ENCODE measurements at regions not wholly inside any gene's neighbourhood (a gene's known extent, or its start where the extent isn't known, plus 50 kb on each side); places are given as distances from the start of the nearest gene placed in this dataset.

DNA sequence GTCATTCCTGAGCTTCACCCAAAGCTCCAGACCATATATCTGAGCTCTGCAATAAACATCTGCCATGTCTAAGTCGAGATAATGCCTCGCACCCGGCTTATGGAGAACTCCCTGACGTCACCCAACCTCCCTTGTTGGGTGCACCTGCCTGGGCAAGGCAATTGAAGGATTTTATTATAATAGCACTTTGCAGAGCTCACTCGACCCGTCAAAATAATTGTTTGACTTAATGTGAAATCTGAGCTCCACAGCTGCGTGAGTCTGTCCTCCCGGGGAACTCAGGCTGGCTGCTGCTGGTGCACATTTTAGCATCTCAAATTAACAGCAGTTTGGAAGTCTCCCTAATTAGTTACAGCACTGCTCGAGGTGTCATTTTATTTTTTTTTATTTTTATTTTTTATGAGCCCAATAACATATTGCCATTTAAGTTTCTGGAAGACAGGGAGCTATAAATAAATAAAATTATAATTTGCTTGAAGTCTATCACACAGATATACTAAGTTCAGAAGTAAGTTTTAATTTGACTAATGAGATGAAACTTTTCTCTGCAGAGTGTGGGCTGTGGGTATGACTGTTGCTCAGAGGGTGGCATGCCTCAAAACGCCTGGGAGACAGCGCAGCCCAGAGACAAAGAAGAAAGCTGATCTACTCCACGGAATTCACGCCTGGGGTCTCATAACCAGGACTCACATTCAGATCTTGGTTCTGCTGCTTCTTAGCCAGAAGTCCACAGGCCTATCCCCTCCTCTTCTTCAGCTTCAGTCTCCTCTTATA is 401.4 kb upstream of the C16orf82 start:
- TF ChIP-seq, protein P1, sequence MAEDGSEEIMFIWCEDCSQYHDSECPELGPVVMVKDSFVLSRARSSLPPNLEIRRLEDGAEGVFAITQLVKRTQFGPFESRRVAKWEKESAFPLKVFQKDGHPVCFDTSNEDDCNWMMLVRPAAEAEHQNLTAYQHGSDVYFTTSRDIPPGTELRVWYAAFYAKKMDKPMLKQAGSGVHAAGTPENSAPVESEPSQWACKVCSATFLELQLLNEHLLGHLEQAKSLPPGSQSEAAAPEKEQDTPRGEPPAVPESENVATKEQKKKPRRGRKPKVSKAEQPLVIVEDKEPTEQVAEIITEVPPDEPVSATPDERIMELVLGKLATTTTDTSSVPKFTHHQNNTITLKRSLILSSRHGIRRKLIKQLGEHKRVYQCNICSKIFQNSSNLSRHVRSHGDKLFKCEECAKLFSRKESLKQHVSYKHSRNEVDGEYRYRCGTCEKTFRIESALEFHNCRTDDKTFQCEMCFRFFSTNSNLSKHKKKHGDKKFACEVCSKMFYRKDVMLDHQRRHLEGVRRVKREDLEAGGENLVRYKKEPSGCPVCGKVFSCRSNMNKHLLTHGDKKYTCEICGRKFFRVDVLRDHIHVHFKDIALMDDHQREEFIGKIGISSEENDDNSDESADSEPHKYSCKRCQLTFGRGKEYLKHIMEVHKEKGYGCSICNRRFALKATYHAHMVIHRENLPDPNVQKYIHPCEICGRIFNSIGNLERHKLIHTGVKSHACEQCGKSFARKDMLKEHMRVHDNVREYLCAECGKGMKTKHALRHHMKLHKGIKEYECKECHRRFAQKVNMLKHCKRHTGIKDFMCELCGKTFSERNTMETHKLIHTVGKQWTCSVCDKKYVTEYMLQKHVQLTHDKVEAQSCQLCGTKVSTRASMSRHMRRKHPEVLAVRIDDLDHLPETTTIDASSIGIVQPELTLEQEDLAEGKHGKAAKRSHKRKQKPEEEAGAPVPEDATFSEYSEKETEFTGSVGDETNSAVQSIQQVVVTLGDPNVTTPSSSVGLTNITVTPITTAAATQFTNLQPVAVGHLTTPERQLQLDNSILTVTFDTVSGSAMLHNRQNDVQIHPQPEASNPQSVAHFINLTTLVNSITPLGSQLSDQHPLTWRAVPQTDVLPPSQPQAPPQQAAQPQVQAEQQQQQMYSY (CRISPR knock-in tag; IDR thresholded peaks at IDR 0.05) = no peak
- TF ChIP-seq GLI4 (CRISPR knock-in tag; IDR thresholded peaks at IDR 0.05; ENCODE audit: borderline replicate concordance) (no peak), ZBTB40 (IDR thresholded peaks at IDR 0.05) (no peak), ZBTB40 (CRISPR knock-in tag; IDR thresholded peaks at IDR 0.05) (no peak), SMARCE1 (IDR thresholded peaks at IDR 0.05; ENCODE audit: borderline replicate concordance) (no peak), SMARCC2 (IDR thresholded peaks at IDR 0.05) (no peak), ZKSCAN1 (IDR thresholded peaks at IDR 0.05; ENCODE audit: low read length) (no peak), TCF7L2 (IDR thresholded peaks at IDR 0.05; ENCODE audit: low read depth, low read length) (no peak)
- TF ChIP-seq, protein P2, sequence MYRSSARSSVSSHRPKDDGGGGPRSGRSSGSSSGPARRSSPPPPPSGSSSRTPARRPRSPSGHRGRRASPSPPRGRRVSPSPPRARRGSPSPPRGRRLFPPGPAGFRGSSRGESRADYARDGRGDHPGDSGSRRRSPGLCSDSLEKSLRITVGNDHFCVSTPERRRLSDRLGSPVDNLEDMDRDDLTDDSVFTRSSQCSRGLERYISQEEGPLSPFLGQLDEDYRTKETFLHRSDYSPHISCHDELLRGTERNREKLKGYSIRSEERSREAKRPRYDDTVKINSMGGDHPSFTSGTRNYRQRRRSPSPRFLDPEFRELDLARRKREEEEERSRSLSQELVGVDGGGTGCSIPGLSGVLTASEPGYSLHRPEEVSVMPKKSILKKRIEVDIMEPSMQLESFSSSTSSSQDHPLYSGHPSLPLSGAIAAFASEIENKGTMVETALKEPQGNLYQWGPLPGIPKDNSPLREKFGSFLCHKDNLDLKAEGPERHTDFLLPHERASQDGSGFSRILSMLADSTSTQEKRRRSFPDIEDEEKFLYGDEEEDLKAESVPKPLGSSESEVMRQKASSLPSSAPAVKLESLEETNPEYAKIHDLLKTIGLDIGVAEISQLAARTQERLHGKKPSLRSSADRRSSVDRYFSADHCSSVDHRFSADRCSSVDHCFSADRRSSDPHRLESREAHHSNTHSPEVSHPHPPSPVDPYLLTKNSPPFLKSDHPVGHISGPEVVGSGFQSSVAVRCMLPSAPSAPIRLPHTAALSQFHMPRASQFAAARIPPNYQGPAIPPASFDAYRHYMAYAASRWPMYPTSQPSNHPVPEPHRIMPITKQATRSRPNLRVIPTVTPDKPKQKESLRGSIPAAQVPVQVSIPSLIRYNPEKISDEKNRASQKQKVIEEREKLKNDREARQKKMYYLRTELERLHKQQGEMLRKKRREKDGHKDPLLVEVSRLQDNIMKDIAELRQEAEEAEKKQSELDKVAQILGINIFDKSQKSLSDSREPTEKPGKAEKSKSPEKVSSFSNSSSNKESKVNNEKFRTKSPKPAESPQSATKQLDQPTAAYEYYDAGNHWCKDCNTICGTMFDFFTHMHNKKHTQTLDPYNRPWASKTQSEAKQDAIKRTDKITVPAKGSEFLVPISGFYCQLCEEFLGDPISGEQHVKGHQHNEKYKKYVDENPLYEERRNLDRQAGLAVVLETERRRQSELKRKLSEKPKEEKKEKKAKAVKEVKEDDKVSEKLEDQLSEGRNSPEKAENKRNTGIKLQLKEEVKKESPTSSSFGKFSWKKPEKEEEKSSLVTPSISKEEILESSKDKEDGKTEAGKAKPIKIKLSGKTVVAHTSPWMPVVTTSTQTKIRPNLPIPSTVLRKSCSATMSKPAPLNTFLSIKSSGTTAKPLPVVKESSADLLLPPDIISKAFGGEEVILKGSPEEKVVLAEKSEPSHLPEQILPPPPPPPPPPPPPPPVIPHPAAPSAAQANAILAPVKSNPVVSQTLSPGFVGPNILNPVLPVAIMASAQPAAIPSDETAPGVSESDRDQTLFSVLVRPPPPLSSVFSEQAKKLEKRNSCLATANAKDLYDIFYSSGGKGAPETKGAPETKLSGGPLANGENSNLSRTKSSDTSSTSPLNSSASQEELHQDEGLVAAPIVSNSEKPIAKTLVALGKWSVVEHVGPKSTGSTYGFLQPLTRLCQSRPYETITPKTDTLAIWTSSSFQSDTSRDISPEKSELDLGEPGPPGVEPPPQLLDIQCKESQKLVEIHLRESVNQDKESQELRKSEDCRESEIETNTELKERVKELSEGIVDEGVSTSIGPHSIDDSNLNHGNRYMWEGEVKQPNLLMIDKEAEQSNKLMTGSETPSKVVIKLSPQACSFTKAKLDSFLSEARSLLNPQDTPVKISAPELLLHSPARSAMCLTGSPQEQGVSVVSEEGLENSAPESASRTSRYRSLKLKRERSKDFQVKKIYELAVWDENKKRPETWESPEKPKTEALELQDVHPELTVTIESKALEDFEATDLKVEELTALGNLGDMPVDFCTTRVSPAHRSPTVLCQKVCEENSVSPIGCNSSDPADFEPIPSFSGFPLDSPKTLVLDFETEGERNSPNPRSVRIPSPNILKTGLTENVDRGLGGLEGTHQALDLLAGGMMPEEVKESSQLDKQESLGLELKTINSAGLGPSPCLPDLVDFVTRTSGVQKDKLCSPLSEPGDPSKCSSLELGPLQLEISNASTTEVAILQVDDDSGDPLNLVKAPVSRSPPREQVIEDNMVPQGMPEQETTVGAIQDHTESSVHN (CRISPR knock-in tag; IDR thresholded peaks at IDR 0.05) = no peak

All from HepG2 (cell line).